OCI-LY7 (cell line): ENCODE measurements at regions not wholly inside any gene's neighbourhood (a gene's known extent, or its start where the extent isn't known, plus 50 kb on each side); places are given as distances from the start of the nearest gene placed in this dataset.
A peak's percentile ranks its signal among the peaks of the same experiment; 100 is the strongest.

ENCODE experiments used
- BruUV-seq: library from RNA; stranded (reverse); fragments of 400-500 nt; replicated peaks from 2 replicates; lab custom pipeline; 2021; lab: Mats Ljungman, UMichigan
- CTCF ChIA-PET: fragments of 300-600 bp; sonication (Branson Sonifier 250); formaldehyde crosslinking; loops from one replicate; lab custom pipeline; 2022; ENCODE audit warnings: antibody characterized with exemption; ENCODE audit not compliant: unreplicated experiment; lab: Charles Lee
- POLR2A ChIA-PET: fragments of 300-600 bp; sonication (Branson Sonifier 250); formaldehyde crosslinking; loops from one replicate; lab custom pipeline; 2022; ENCODE audit warnings: antibody characterized with exemption; lab: Charles Lee
- DNase-seq: peaks from one replicate; pipeline ENCODE4 v3.0.0-alpha.2; 2015; ENCODE audit warnings: low spot score
- H2AFZ ChIP-seq: fragments of 200-600 bp; sonication (generic), shearing (Covaris generic); 2 replicates; pipeline ENCODE4 v1.6.1; 2014; ENCODE audit warnings: mild to moderate bottlenecking, antibody characterized with exemption, low read length, moderate library complexity
- H3K27ac ChIP-seq: fragments of 200-600 bp; sonication (generic); 2 replicates; pipeline ENCODE4 v1.5.1; 2014; ENCODE audit warnings: mixed run types, low read depth, mild to moderate bottlenecking, moderate library complexity, low read length, inconsistent platforms; ENCODE audit not compliant: poor library complexity, severe bottlenecking
- H3K36me3 ChIP-seq: fragments of 200-600 bp; sonication (generic); 2 replicates; pipeline ENCODE4 v1.6.1; 2014; ENCODE audit warnings: mild to moderate bottlenecking, antibody characterized with exemption, low read length, moderate library complexity, mixed read lengths; ENCODE audit not compliant: insufficient read depth
- H3K4me1 ChIP-seq: fragments of 200-600 bp; sonication (generic); 2 replicates; pipeline ENCODE4 v1.5.1; 2014; ENCODE audit warnings: mild to moderate bottlenecking, low read length; ENCODE audit not compliant: insufficient read depth, poor library complexity, severe bottlenecking
- H3K4me2 ChIP-seq: fragments of 200-600 bp; sonication (generic); 2 replicates; pipeline ENCODE4 v1.6.1; 2014; ENCODE audit warnings: mild to moderate bottlenecking, low read length
- H3K4me3 ChIP-seq: fragments of 200-600 bp; sonication (generic); 2 replicates; pipeline ENCODE4 v1.5.1; 2014; ENCODE audit warnings: mild to moderate bottlenecking, low read depth, low read length; ENCODE audit not compliant: poor library complexity, severe bottlenecking
- H3K79me2 ChIP-seq: fragments of 200-600 bp; sonication (generic); 2 replicates; pipeline ENCODE4 v1.6.1; 2016; ENCODE audit warnings: low read depth, mild to moderate bottlenecking, low read length, moderate library complexity, mixed read lengths; ENCODE audit not compliant: insufficient read depth
- H3K9me2 ChIP-seq: fragments of 200-600 bp; sonication (generic); 2 replicates; pipeline ENCODE4 v1.6.1; 2016; ENCODE audit warnings: mild to moderate bottlenecking, low read length, mixed read lengths; ENCODE audit not compliant: insufficient read depth
- H3K9me3 ChIP-seq: fragments of 200-600 bp; sonication (generic); 2 replicates; pipeline ENCODE4 v1.6.1; 2014; ENCODE audit warnings: mild to moderate bottlenecking, mixed run types, low read length, mixed read lengths
- H4K20me1 ChIP-seq: fragments of 200-600 bp; sonication (generic); 2 replicates; pipeline ENCODE4 v1.6.1; 2014; ENCODE audit warnings: mild to moderate bottlenecking, antibody characterized with exemption, low read length, moderate library complexity, mixed read lengths; ENCODE audit not compliant: insufficient read depth
- EZH2phosphoT487 ChIP-seq: fragments of 200-600 bp; sonication (generic); IDR thresholded peaks from 2 replicates; pipeline ENCODE4 v1.6.1; 2018; ENCODE audit warnings: low read depth, borderline replicate concordance, mild to moderate bottlenecking, mixed run types, antibody characterized with exemption, low read length, moderate library complexity, mixed read lengths
- intact Hi-C: fragments of 100-400 bp; cut with micrococcal nuclease; formaldehyde crosslinking; loops from one replicate; pipeline ENCODE4 v1.10.0; 2022; ENCODE audit not compliant: unreplicated experiment
- TF ChIP-seq, protein P1 (sequence below): fragments of 200-600 bp; sonication (generic); conservative IDR thresholded peaks from 2 replicates; pipeline ENCODE4 v1.5.1; 2014; ENCODE audit warnings: mild to moderate bottlenecking, antibody characterized with exemption, low read length, moderate library complexity, mixed read lengths

DNA sequence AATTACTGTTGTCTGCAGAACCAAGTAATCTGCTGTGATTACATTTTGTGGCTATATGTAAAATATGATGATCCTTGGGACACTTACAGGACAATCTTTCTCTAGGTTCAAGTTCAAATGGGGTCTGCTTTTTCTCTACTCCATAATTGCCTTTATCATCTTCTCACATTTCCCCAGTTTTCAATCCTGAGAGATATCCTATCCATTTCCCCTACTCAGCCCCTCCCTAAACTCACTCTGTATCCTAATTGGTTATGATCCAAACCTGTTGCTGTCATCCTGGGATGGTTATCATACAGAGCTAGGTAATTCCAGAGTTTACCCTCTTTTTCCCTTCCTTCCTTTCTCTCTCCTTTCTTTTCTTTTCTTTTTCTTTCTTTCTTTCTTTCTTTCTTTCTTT, 100.5 kb upstream of the ELAC2 start:
- TF ChIP-seq, protein P1, sequence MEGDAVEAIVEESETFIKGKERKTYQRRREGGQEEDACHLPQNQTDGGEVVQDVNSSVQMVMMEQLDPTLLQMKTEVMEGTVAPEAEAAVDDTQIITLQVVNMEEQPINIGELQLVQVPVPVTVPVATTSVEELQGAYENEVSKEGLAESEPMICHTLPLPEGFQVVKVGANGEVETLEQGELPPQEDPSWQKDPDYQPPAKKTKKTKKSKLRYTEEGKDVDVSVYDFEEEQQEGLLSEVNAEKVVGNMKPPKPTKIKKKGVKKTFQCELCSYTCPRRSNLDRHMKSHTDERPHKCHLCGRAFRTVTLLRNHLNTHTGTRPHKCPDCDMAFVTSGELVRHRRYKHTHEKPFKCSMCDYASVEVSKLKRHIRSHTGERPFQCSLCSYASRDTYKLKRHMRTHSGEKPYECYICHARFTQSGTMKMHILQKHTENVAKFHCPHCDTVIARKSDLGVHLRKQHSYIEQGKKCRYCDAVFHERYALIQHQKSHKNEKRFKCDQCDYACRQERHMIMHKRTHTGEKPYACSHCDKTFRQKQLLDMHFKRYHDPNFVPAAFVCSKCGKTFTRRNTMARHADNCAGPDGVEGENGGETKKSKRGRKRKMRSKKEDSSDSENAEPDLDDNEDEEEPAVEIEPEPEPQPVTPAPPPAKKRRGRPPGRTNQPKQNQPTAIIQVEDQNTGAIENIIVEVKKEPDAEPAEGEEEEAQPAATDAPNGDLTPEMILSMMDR, result no peak
- no peak for TF ChIP-seq EZH2phosphoT487
- POLR2A ChIA-PET, result interaction anchor here (0.6 kb wide), 1 partner anchor 388 kb away, joined by 3 read pairs; no protein-coding TSS in a partner anchor
- Histone ChIP-seq H3K9me3 (no peaks in the 10 kb centered on the region), H3K79me2 (no peaks in the 10 kb centered on the region), H3K4me1 (no peaks in the 10 kb centered on the region), H3K27ac (no peak overlapping the region), H3K4me2 (no peak overlapping the region), H3K4me3 (no peak overlapping the region), H2AFZ (no peak overlapping the region), H3K36me3 (no peaks in the 10 kb centered on the region), H3K9me2 (no peaks in the 10 kb centered on the region), H4K20me1 (no peaks in the 10 kb centered on the region)
- CTCF ChIA-PET, result no interaction called here
- DNase-seq, result no peak
- intact Hi-C loops, result no loop called here
- no TSS peak for BruUV-seq

DNA sequence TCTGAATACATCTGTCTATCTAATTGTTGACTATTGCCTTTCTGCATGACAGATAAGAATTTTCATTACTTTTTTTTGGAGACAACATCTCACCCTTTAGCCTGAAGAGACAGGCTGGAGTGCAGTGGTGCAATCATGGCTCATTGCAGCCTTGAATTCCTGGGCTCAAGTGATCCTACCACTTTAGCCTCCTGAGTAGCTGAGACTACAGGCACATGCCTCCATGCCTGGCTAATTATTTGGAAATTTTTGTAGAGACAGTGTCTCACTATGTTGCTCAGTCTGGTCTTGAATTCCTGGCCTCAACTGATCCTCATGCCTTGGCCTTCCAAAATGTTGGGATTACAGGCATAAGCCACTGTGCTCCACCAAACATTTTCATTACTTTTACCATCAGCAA, 99.8 kb upstream of the ELAC2 start:
- no peaks in the 10 kb centered on the region for H4K20me1 ChIP-seq
- intact Hi-C loops, result no loop called here
- H3K79me2 ChIP-seq, result no peaks in the 10 kb centered on the region
- H3K9me3 ChIP-seq, result no peaks in the 10 kb centered on the region
- H3K4me3 ChIP-seq, result no peak overlapping the region
- no peaks in the 10 kb centered on the region for H3K9me2 ChIP-seq
- no peak for TF ChIP-seq EZH2phosphoT487
- TF ChIP-seq, protein P1, result no peak
- CTCF ChIA-PET, result no interaction called here
- no TSS peak for BruUV-seq
- no peak overlapping the region for H2AFZ ChIP-seq
- H3K36me3 ChIP-seq, result no peaks in the 10 kb centered on the region
- no peak overlapping the region for H3K4me2 ChIP-seq
- DNase-seq, result no peak
- POLR2A ChIA-PET, result interaction anchor here (0.6 to 0.7 kb wide), 2 partner anchors 387 to 723 kb away, joined by 3 read pairs; no protein-coding TSS in a partner anchor
- no peak overlapping the region for H3K27ac ChIP-seq
- H3K4me1 ChIP-seq, result no peaks in the 10 kb centered on the region

GRCh38 chr17:13114601-13115031, 96.8 kb upstream of the ELAC2 start:
- Histone ChIP-seq H3K4me1 (no peaks in the 10 kb centered on the region), H3K4me3 (no peak overlapping the region), H4K20me1 (no peaks in the 10 kb centered on the region), H2AFZ (no peak overlapping the region), H3K9me2 (no peaks in the 10 kb centered on the region), H3K27ac (no peak overlapping the region), H3K9me3 (no peaks in the 10 kb centered on the region), H3K36me3 (no peaks in the 10 kb centered on the region), H3K4me2 (no peak overlapping the region), H3K79me2 (no peaks in the 10 kb centered on the region)
- ChIA-PET POLR2A (no interaction called here), CTCF (no interaction called here)
- DNase-seq, result peak; percentile 2
- no TSS peak for BruUV-seq
- TF ChIP-seq, protein P1, result peak; percentile 72
- no peak for TF ChIP-seq EZH2phosphoT487
- intact Hi-C loops, result no loop called here
